B cell (primary cell): ENCODE measurements at regions not wholly inside any gene's neighbourhood (a gene's known extent, or its start where the extent isn't known, plus 50 kb on each side); places are given as distances from the start of the nearest gene placed in this dataset.

Experiments
- EZH2 ChIP-seq: IDR thresholded peaks from 2 replicates; pipeline ENCODE4 v1.6.1; 2012; ENCODE audit warnings: borderline replicate concordance, low read depth, mild to moderate bottlenecking, moderate library complexity, low read length; ENCODE audit not compliant: insufficient read depth, poor library complexity, severe bottlenecking
- TF ChIP-seq, protein P1 (sequence below): fragments of 200-600 bp; IDR thresholded peaks from one replicate; pipeline ENCODE4 v1.8.0; 2022; ENCODE audit warnings: antibody characterized with exemption, mild to moderate bottlenecking

DNA sequence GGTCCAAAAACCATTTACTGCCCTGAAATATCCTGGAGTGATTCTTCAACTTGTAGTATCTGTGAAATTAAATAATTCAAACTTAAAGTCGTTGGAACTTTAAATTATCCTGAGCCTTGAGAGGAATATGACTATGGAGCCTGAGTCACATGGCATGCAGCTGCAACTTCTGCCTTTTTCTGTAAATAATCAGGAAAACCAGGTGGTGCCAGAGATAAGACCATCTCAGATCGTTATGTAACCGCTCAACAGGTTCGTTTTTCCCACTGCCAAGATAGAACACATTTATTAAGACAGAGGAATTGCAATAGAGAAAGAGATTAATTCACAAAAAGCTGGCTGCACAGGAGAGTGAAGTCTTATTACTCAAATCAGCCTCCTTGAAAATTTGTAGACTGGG is 876.5 kb downstream of the SUCLG1 start:
- TF ChIP-seq, protein P1, sequence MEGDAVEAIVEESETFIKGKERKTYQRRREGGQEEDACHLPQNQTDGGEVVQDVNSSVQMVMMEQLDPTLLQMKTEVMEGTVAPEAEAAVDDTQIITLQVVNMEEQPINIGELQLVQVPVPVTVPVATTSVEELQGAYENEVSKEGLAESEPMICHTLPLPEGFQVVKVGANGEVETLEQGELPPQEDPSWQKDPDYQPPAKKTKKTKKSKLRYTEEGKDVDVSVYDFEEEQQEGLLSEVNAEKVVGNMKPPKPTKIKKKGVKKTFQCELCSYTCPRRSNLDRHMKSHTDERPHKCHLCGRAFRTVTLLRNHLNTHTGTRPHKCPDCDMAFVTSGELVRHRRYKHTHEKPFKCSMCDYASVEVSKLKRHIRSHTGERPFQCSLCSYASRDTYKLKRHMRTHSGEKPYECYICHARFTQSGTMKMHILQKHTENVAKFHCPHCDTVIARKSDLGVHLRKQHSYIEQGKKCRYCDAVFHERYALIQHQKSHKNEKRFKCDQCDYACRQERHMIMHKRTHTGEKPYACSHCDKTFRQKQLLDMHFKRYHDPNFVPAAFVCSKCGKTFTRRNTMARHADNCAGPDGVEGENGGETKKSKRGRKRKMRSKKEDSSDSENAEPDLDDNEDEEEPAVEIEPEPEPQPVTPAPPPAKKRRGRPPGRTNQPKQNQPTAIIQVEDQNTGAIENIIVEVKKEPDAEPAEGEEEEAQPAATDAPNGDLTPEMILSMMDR, result no peak
- TF ChIP-seq EZH2, result no peak
